GM18519 (cell line): ENCODE measurements at regions not wholly inside any gene's neighbourhood (a gene's known extent, or its start where the extent isn't known, plus 50 kb on each side); places are given as distances from the start of the nearest gene placed in this dataset.

Source experiments
- ATAC-seq: cut with Tn5 transposase; IDR thresholded peaks from one replicate; pipeline ENCODE4 v1.9.1; 2021; ENCODE audit warnings: mild to moderate bottlenecking, moderate library complexity; ENCODE audit not compliant: unreplicated experiment, low FRiP score

GRCh38 chr2:65565681-65566080, 133.3 kb upstream of the SPRED2 start:
- no peak for ATAC-seq

- no peak for ATAC-seq
Observed at GRCh38 chr2:65564299-65564698, 131.9 kb upstream of the SPRED2 start.

- no peak for ATAC-seq
Observed at GRCh38 chr2:65562890-65563289, 130.5 kb upstream of the SPRED2 start.

GRCh38 chr2:65558743-65559142, 126.3 kb upstream of the SPRED2 start:
- ATAC-seq: no peak

DNA sequence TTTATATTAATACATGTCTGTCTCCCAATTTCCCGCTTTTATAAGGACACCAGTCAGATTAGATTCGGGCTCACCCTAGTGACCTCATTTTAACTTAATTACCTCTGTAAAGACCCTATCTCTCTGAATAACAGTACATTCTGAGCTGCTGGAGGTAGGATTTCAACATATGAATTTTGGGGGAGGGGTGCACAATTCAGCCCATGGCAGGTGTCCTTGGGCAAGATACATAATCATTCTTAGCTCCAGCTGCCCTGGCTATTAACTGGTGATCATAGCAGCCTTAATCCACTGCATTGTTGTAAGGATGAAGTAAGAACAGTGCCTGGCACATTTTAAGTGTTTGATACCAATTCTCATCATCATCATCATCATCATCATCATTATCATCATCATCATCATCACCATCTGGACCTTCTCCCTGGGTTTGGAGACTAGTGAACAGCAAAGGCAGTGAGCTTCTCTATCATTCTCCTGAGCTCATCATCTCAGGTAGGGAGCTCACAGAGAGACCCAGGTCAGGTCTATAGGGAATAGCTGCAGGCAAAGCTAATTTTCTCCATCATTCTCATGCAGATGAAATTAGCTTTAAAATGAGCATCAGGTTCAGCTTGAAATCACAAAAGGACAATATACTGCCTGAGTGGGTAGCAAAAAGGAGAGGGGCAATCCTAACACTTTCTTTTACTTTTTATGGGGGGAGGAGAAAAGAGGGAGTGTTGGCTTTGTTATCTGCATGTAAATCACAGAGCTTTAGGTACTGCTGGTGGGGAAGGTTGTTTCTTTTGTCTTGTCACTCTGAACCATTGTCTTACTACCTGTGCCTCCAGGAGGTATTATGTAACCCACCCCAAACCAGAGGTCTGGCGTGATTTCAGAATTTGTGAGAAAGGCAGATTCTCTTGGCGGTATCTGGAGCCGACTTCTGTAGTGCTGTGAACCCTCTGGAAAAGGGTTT, 125.5 kb upstream of the SPRED2 start:
- ATAC-seq: no peak

DNA sequence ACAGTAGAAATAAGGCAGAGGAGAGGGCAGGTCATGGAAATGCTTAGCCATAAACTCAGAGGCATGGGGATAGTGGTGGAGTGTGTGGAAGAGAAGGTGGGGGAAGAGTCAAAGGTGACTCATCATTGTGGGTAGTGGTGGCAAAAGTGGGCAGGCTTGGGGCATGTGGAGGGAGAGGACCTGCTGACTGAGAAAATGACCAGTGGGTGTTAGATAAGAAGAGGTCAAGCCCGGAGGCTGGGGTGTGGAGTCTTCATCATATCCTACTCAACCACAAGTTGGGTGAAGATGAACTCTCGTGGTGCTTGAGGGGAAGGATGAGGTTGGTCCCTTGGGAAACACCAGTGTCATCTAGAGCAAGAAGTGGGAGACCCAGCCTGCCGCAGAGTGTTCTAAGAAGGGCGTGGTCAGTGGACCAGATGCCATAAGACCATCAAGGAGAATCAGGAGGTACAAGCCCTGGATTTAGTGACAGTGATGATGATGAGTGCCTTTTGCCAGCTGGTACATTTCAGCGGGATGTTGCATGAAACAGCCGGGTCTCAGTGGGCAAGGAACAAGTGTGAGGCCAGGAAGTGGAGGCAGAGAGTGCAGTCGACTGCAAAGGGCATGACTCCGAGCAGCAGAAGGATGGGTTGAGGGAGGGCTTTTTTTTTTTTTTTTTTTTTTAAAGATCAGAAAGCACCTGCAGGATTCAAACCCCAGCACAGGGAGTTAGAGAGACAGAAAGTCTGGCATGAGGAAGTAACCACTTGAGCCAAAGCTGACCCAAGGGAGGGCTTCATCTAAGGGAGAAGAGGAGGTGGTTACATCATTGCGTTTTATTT, 122.6 kb upstream of the SPRED2 start:
- ATAC-seq: no peak

DNA sequence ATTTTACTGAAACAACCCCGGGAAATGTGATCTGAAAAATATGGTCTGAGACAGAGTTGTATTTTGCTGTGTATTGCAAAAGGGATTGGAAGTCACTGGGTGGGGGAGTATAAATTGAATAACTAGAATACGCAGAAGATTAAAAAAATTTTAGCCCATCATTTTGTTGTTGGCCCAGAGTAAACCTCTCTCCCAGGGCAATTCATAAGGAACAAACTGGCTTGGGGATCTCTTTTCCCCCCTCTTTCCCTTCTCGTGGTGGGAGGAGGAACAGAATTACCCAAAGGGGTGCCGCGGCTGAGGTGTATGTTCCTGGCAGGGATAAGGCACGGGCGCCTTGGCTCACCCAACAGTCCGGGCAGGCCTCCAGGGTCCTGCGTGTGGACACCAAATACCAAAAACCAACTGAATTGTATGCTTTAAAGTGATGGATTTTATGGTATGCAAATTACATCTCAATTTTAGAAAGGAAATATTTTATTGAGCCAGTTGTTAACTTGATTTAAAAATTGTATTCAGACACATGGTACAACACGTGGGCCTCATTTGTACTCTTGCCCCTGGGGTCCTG, 121.2 kb upstream of the SPRED2 start:
- no peak for ATAC-seq

DNA sequence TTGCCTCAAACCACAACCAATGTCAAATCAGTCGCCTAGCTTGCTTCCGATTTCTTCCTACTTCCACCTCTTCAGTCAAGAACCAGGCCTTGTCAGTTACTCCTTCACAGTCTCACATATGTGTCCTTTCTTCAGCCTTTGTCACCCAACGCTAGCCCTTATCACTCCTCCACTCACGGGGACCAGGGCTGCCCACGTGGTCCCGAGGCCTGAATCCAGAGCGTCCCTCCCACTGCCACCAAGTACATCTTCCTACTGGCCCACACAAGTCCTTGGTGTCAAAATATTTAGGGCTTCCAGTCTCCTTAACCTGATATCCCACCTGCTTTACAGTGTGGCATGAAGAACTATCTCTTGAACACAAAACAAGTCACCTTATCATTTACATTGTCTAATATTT, 119.1 kb upstream of the SPRED2 start:
- ATAC-seq: no peak

DNA sequence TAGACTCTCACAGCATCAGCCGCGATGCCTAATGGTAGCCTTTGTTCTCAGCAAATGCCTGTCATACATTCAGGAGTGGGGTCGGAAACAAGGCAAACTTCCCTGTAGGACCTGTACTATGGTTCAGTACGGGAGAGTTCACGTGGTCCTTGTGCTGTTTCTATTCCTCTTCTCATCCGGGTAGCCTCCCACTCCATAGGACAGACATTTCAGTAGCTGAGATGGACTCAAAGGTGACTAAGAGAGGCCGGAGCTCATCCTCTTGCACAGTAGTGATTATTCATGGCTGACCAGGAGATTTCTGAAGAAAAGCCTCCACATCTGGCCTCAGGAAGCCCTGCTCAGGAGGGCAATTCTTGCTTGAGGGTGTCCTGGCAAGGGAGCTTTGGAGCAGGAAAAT, 117.8 kb upstream of the SPRED2 start:
- no peak for ATAC-seq

DNA sequence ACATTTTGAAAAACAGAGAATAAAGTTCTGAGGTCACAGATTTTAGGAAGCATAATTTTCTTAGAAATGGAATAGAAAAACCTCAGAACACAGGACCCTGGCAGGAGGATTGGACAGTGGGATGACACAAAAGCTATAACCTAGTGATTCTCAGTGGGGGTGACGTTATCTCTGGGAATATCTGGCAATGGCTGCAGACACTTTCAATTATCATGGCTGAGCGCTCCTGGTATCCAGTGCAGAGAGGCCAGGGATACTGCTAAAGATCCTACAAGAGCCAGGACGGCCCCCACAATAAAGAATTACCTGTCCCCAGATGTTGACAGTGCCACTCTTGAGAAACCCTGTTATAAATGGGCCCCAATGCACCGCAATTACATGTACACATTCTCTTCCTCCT, 117.2 kb upstream of the SPRED2 start:
- ATAC-seq: no peak

DNA sequence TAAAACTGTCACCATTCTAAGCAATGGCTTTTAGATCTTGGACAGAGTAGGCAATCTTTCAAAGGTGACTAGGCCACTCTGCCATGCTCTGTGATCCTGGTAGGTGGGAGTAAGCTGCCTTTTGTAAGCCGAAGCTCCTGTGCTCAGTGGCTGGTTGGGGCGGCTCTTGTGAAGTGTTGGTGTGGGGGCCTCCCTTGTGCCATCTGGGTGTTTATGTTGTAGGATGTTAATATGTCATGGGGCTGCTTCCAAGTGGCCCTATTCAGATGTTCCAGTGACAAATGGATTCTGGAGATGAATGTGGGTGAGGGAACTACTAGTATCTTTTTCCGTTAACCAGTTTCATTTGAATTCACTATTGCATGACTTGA, 116.8 kb upstream of the SPRED2 start:
- no peak for ATAC-seq

- ATAC-seq: no peak
Observed at GRCh38 chr2:65548576-65549256, 116.3 kb upstream of the SPRED2 start.

DNA sequence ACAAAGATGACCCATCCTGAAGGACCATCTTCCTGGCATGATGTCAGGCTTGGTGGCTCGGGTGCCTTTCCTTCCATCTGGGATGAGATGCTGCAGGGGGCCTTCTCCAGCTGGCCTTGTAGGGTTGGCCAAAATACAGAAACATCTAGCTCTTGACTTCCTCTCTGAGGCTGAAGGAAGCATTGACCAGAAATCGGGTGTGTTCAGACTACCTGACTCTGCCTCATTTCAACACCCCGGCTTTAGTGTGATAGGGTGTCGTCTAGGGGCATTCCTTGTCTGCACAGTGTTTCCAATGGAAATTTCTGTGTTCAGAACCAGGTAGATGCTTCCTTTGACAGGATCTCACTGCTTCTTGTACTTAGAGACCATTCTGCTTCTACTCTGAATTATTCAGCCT, 115.7 kb upstream of the SPRED2 start:
- ATAC-seq: no peak

DNA sequence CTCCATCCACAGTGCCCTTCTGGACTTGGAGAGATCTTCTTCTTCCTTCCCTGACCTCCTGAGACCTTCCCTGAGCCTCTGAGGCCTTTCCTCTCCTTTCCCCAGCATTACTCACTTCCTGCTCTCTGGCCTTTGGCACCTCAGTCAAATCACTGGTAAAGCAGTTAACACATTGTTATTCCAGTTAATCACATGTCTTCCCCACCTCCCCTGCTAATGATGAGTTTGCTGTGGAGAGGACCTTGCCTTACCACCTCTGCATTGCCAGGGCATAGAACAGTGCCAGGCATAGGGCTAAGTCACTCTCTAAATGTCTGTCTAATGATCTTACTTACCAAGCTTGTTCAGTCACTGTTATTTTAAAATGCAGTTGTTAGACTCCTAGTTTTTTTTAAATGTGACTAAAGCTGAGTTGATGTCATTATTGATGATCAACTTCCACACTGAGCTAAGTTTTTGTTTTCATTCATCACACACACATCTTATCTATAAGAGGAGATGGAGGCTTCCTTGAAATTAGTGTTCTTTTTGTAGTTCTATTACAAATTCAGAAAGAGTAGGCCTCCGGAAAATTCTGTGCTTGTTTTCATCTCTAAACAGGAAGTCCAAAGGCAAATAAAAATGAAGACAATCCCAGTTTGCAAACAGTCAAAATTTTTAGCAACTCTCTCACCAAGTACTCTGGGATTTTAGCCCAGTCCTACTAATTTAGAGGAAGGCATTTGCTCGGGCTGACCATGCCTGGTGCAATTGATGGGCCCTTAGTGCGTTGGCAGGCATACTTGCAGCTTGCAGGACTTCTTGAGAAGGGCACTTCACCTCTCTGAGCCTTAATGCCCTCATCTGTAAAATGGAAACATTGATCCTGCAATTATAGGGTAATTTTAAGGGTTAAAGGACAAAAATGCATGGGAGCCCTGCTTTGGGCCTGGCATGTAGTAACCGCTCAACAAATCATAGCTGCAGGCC, 113.7 kb upstream of the SPRED2 start:
- no peak for ATAC-seq

DNA sequence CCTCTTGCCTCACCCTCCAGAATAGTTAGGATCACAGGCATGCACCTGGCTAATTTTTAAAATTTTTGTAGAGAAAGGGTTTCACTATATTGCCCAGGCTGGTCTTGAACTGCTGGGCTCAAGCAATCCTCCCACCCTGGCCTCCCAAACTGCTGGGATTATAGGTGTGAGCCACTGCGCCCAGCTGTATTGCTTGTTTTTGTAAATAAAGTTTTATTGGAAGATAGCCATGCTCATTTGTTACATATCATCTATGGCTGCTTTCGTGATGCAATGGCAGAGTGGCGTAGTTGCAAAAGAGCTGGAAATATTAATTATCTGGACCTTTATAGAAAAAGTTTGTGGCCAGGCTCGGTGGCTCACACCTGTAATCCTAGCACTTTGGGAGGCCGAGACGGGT, 109.4 kb upstream of the SPRED2 start:
- no peak for ATAC-seq

DNA sequence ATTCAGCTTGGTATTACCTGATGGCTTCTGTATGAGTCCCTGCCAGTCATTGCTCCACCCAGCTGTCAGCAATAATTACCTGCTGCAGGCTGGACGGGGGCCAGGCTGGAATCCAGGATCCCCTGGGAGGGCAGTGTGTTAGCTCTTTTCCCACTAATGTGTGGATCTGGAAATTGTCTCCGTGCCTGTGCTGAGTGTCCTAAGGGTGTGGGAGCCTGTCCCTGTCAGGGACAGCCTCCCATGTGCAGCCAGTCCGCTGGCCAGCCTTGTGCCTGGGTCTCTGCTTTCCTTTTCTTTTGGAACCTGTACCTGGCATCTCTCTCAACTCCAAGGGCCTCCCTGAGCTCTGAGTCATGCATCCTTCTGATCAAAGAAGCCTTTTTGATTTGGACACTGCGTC, 107.2 kb upstream of the SPRED2 start:
- no peak for ATAC-seq

- no peak for ATAC-seq
Observed at GRCh38 chr2:65537651-65538385, 105.4 kb upstream of the SPRED2 start.

DNA sequence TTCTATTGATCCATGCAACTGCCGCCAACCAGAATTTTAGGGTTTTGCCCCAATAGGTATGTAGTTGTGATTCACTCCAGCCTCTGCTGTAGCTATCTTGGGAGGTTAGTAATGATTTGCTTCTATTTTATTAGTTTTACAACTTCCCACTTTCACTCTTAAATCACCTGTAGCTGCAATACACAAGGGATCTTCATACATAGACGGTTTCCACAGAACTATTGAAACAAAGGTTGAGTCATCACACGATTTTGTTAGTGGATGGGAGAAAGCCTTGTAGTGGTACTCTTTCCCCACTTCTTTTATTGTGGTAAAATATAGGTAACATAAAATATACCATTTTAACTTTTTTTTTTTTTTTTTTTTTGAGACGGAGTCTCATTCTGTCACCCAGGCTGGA, 104.2 kb upstream of the SPRED2 start:
- peak; percentile 98 for ATAC-seq

GRCh38 chr2:65532937-65533336, 100.5 kb upstream of the SPRED2 start:
- no peak for ATAC-seq
